Hepatocyte (in vitro differentiated cells): ENCODE measurements at regions not wholly inside any gene's neighbourhood (a gene's known extent, or its start where the extent isn't known, plus 50 kb on each side); places are given as distances from the start of the nearest gene placed in this dataset.

Experiments
- DNase-seq: peaks from one replicate; pipeline ENCODE4 v3.0.0-alpha.2; 2016; ENCODE audit warnings: low spot score
- H2AFZ ChIP-seq: fragments of 200-600 bp; sonication (generic); 2 replicates; pipeline ENCODE4 v1.6.0; 2016; ENCODE audit warnings: antibody characterized with exemption, mild to moderate bottlenecking
- H3K27ac ChIP-seq: fragments of 200-600 bp; sonication (generic); 2 replicates; pipeline ENCODE4 v1.5.1; 2016; ENCODE audit warnings: mild to moderate bottlenecking
- H3K27me3 ChIP-seq: fragments of 200-600 bp; sonication (generic); 2 replicates; pipeline ENCODE4 v1.6.1; 2016
- H3K36me3 ChIP-seq: fragments of 200-600 bp; sonication (generic); replicated peaks from 2 replicates; pipeline ENCODE4 v1.5.1; 2016; ENCODE audit warnings: low read depth; ENCODE audit not compliant: insufficient read depth
- H3K4me1 ChIP-seq: fragments of 200-600 bp; sonication (generic); 2 replicates; pipeline ENCODE4 v1.5.1; 2016; ENCODE audit warnings: mild to moderate bottlenecking, moderate library complexity; ENCODE audit not compliant: insufficient read depth
- H3K4me2 ChIP-seq: fragments of 200-600 bp; sonication (generic); 2 replicates; pipeline ENCODE4 v1.6.0; 2016
- H3K4me3 ChIP-seq: fragments of 200-600 bp; sonication (generic); 2 replicates; pipeline ENCODE4 v1.5.1; 2016; ENCODE audit warnings: mild to moderate bottlenecking
- H3K79me2 ChIP-seq: fragments of 200-600 bp; sonication (generic); 2 replicates; pipeline ENCODE4 v1.6.0; 2017; ENCODE audit warnings: mild to moderate bottlenecking
- H3K9me2 ChIP-seq: fragments of 200-600 bp; sonication (generic); replicated peaks from 2 replicates; pipeline ENCODE4 v1.6.0; 2017; ENCODE audit warnings: mild to moderate bottlenecking; ENCODE audit not compliant: insufficient read depth
- H3K9me3 ChIP-seq: fragments of 200-600 bp; sonication (generic); 2 replicates; pipeline ENCODE4 v1.5.1; 2016; ENCODE audit warnings: low read depth, mild to moderate bottlenecking
- H4K20me1 ChIP-seq: fragments of 200-600 bp; sonication (generic); 2 replicates; pipeline ENCODE4 v1.6.0; 2016; ENCODE audit warnings: mild to moderate bottlenecking; ENCODE audit not compliant: insufficient read depth, poor library complexity, severe bottlenecking
- CTCF ChIP-seq: fragments of 200-600 bp; sonication (generic); IDR thresholded peaks from 2 replicates; pipeline ENCODE4 v1.5.1; 2016; ENCODE audit warnings: antibody characterized with exemption, mild to moderate bottlenecking; ENCODE audit not compliant: poor library complexity
- EZH2 ChIP-seq: fragments of 200-600 bp; sonication (generic); IDR thresholded peaks from 2 replicates; pipeline ENCODE4 v1.6.1; 2016; ENCODE audit warnings: antibody characterized with exemption, mild to moderate bottlenecking, borderline replicate concordance
- EZH2phosphoT487 ChIP-seq: fragments of 200-600 bp; sonication (generic); IDR thresholded peaks from one replicate; pipeline ENCODE4 v1.6.1; 2018; ENCODE audit warnings: antibody characterized with exemption, mild to moderate bottlenecking, low read depth, moderate library complexity; ENCODE audit not compliant: unreplicated experiment, severe bottlenecking
- WGBS: methylation state at CpG from one replicate; pipeline ENCODE4 v1.1.6; 2016; ENCODE audit warnings: low lambda C conversion rate; ENCODE audit errors: missing lambda C conversion rate; 5-methylcytosine and 5-hydroxymethylcytosine counted together

GRCh38 chr4:160818571-160818970 is 1345.2 kb downstream of the FSTL5 start:
- no peaks in the 10 kb centered on the region for H3K27me3 ChIP-seq
- H3K9me3 ChIP-seq: no peaks in the 10 kb centered on the region
- no peak for DNase-seq
- no peaks in the 10 kb centered on the region for H4K20me1 ChIP-seq
- no peaks in the 10 kb centered on the region for H3K79me2 ChIP-seq
- no peak overlapping the region for H3K4me2 ChIP-seq
- H3K27ac ChIP-seq: no peak overlapping the region
- no peaks in the 10 kb centered on the region for H3K36me3 ChIP-seq
- no peaks in the 10 kb centered on the region for H3K9me2 ChIP-seq
- H3K4me3 ChIP-seq: no peak overlapping the region
- TF ChIP-seq EZH2phosphoT487: no peak
- TF ChIP-seq EZH2: no peak
- no peak for TF ChIP-seq CTCF
- no peaks in the 10 kb centered on the region for H3K4me1 ChIP-seq
- WGBS: 95% methylated on average over 1 of the region's 1 CpG
- no peak overlapping the region for H2AFZ ChIP-seq

DNA sequence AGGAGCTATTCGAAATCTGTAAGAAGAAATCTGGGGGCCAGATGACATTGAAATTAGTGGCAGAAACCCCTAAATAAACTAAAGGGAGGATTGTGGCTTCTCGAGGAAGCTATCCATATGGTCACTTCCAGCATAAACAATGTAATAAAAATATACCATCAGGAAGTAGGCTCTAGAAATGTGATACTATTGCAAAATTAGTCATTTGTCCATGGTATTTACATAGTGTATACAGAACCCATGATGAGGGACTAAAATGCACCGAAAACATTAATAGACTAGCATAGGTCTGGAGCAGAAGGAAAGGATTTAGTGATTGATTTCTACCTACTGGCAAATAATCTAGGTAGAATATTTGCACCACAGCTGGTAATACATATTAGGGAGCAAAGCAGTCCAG is 1344.0 kb downstream of the FSTL5 start:
- WGBS: 73% methylated on average over 3 of the region's 3 CpGs
- Histone ChIP-seq H2AFZ (no peak overlapping the region), H3K4me1 (no peaks in the 10 kb centered on the region), H3K27ac (no peak overlapping the region), H3K27me3 (no peaks in the 10 kb centered on the region), H3K4me3 (no peak overlapping the region), H3K4me2 (no peak overlapping the region), H3K36me3 (no peaks in the 10 kb centered on the region), H3K9me2 (no peaks in the 10 kb centered on the region), H3K9me3 (no peaks in the 10 kb centered on the region), H3K79me2 (no peaks in the 10 kb centered on the region), H4K20me1 (no peaks in the 10 kb centered on the region)
- no peak for TF ChIP-seq CTCF
- no peak for DNase-seq

DNA sequence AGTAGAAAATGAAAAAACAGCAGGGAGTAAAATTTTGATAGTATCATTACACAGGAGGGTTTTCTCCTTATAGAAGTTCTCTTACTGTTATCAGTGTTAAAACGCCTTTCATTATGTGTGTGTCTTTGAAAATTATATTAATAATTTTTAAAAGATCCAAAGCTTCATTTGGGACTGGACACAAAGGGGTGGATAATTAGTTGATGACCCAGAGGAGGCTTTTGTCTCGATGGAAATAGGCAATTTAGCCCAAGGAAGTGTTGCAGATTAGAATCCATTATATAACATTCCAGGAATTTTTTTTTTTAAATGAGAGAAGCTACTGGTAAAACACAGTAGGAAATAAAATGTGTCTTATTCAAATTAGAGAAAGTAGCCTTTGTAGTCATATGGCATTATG is 1339.3 kb downstream of the FSTL5 start:
- Histone ChIP-seq H3K4me2 (no peak overlapping the region), H3K79me2 (no peaks in the 10 kb centered on the region), H3K9me3 (no peaks in the 10 kb centered on the region), H3K27ac (no peak overlapping the region), H3K4me1 (no peaks in the 10 kb centered on the region), H3K9me2 (no peaks in the 10 kb centered on the region), H3K36me3 (no peaks in the 10 kb centered on the region), H3K4me3 (no peak overlapping the region), H2AFZ (no peak overlapping the region), H3K27me3 (no peaks in the 10 kb centered on the region), H4K20me1 (no peaks in the 10 kb centered on the region)
- TF ChIP-seq EZH2phosphoT487 (no peak), CTCF (no peak), EZH2 (no peak)
- WGBS: 77% methylated on average over 2 of the region's 2 CpGs
- no peak for DNase-seq

GRCh38 chr4:160825644-160826338 is 1338.0 kb downstream of the FSTL5 start:
- Histone ChIP-seq H3K9me2 (no peaks in the 10 kb centered on the region), H3K79me2 (no peaks in the 10 kb centered on the region), H2AFZ (no peak overlapping the region), H3K4me3 (no peak overlapping the region), H3K9me3 (no peaks in the 10 kb centered on the region), H4K20me1 (no peaks in the 10 kb centered on the region), H3K36me3 (no peaks in the 10 kb centered on the region), H3K4me2 (no peak overlapping the region), H3K4me1 (no peaks in the 10 kb centered on the region), H3K27ac (no peak overlapping the region), H3K27me3 (no peaks in the 10 kb centered on the region)
- no peak for DNase-seq
- no peak for TF ChIP-seq CTCF
- TF ChIP-seq EZH2: no peak
- TF ChIP-seq EZH2phosphoT487: no peak
- 65% methylated on average over 8 of the region's 8 CpGs for WGBS
